ENCODE measurements at regions not wholly inside any gene's neighbourhood (a gene's known extent, or its start where the extent isn't known, plus 50 kb on each side); places are given as distances from the start of the nearest gene placed in this dataset.

GRCh38 chr5:89615839-89616518, 733.0 kb upstream of the MEF2C start:
- no peak for DNase-seq

DNA sequence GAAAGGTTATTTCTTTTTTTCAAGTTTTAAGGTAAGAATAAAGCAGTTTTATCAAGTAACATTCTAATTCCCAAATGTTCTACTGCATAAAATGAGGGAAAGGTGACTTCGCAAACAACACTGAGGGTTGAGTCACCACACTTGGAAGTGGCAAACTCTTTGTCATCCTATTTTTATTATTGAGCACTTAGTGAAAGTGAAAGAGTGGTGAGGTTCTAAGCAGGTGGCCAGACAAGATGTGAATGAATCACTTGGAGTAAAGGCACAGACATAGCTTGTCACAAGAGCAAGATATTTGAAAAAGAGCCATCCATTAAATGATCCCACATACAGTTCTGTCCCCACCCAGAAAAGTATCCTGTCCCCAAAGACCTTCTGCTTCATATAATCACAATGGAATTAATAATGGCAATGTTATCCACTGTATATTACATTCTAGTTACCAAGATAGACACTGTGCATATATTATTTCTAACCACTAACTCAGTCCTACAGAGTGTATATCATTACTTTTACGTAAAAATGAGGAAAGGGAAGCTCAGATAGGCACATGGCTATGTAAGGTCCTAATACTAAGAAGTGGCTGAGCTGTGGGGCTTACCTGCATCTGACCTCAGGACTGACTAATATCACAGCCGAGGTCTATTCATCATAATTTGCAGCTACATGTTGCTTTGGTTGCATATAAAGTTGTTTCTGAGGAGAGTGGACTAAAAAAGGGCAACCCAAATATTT, 730.4 kb upstream of the MEF2C start:
- DNase-seq: no peak

GRCh38 chr5:89606939-89607534, 724.1 kb upstream of the MEF2C start:
- DNase-seq: no peak

- DNase-seq: no peak
Observed at GRCh38 chr5:89604342-89604741, 721.4 kb upstream of the MEF2C start.

- no peak for DNase-seq
Observed at GRCh38 chr5:89601880-89602279, 718.9 kb upstream of the MEF2C start.

DNA sequence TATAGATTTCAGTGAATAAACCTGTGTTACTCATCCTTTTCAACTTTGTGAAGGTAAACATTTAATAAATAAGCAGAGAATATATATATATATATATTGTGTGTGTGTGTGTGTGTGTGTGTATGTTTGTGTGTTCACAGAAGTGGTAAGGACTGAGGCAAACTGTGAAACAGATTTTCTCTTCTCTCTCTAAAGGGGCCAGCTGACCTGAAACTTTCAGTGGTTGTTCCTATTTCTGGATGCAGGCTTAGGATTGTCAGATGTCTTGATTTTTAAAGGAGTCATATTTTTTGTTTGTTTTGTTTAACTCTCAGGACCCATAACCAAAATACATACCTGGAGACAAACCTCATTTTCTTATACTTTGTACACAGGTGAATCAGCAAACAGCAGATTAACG, 714.9 kb upstream of the MEF2C start:
- no peak for DNase-seq

DNA sequence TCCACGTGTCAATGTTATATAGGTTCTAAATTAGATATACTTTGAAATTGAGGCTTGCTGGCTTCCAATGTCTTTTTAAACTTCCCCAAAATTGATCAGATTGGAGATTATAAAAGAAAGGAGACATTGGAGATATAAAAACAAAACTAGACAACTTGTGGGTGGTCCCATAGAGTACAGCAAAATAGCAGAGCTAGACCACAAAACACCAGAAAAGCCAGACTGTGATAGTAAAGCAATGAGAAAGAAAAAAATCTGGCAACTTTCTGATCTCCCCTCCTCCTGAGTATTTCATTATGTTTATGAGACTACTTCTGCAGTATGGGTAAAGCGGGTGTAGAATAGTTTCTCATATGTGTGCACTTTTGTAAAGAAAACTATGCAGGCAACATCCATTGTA, 713.8 kb upstream of the MEF2C start:
- no peak for DNase-seq

DNA sequence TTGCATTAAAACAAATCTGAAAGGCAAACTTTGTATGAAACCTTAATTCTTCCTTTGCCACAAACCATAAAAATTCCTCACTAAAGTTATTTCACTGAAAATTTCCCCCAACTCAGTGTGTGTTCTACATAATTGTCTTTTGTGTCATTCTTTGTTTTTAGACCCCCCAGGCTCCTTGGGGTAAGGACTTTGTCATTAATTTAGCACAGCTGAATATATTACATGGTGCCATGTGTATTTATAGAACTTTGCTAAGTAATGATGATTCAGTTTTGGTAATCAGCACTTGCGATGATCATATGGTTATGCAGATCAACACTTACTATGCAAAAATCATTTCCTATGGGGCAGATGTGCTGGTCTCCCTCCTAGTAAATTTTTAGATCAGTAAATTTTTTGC, 712.1 kb upstream of the MEF2C start:
- peak; percentile 91 for DNase-seq

GRCh38 chr5:89584339-89584956, 701.5 kb upstream of the MEF2C start:
- DNase-seq: peak; percentile 78

- no peak for DNase-seq
Observed at GRCh38 chr5:89583534-89583933, 700.5 kb upstream of the MEF2C start.

DNA sequence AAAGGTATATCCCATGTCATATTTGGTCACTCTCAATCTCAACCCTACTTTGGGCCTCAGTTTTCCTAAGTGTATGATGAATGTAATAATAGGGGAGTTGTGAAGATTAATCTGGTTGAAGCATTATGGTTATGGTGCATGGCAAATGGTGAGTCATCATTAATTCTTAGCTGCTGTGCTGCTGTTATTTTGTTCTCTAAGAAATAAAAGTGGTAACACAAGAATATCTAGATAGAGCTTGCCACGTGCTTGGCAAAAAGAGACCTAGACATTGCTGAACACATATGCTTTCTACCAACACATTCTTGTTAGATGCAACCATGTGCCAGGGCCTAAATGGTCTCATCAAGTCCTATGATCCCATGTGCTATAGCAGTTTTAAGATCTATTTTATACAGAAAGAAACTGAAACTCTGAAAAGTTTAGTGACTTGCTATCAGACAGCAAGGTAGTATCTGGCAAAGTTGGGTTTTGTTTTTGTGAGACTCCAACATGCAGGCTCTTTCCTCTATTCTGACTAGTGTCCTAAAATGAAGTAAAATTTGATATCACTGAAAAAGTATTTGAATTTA, 699.9 kb upstream of the MEF2C start:
- DNase-seq: peak; percentile 11

GRCh38 chr5:89580976-89581375, 698.0 kb upstream of the MEF2C start:
- no peak for DNase-seq

DNA sequence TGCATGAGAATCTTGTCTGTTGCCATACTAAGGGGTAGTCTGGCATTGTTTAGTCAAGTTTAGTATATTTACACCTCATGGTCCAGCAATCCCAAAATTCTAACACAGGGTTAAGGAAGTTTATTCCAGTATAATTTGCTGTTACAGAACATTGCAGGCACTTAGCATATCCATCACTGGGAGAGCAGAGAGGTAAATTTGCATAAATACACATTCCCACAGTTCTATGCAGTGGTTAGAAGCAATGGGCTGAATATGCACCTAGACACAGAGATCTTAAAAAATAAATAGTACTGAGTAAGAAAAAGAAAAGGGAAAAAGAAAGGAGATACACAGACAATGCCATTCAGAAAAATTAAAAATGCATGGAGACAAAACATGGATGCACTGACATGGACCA, 692.3 kb upstream of the MEF2C start:
- no peak for DNase-seq

DNA sequence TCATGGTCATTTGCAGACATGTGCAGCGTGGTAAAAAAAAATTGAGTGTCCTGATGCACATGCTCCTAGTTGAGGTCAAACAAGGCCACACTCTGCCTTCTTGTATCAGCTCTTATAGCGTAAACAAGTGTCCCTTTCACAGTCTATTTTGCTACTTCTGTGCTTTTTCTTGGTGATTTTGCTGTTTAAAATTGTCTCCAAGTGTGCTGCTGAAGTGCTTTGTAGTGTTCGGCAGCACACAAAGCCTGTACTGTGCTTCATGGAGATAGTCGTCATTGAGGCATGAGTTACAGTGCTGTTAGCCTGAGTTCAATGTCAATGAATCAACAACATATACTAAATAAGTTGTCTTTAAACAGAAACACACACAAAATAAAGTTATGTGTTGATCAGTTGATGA, 690.4 kb upstream of the MEF2C start:
- DNase-seq: no peak

- DNase-seq: peak; percentile 71
Observed at GRCh38 chr5:89572696-89573095, 689.7 kb upstream of the MEF2C start.

- no peak for DNase-seq
Observed at GRCh38 chr5:89570557-89570956, 687.6 kb upstream of the MEF2C start.

- DNase-seq: no peak
Observed at GRCh38 chr5:89566340-89566739, 683.4 kb upstream of the MEF2C start.

- DNase-seq: no peak
Observed at GRCh38 chr5:89560696-89561095, 677.7 kb upstream of the MEF2C start.

- peak; percentile 92 for DNase-seq
Observed at GRCh38 chr5:89556215-89556913, 673.4 kb upstream of the MEF2C start.

- no peak for DNase-seq
Observed at GRCh38 chr5:89546657-89547056, 663.7 kb upstream of the MEF2C start.

DNA sequence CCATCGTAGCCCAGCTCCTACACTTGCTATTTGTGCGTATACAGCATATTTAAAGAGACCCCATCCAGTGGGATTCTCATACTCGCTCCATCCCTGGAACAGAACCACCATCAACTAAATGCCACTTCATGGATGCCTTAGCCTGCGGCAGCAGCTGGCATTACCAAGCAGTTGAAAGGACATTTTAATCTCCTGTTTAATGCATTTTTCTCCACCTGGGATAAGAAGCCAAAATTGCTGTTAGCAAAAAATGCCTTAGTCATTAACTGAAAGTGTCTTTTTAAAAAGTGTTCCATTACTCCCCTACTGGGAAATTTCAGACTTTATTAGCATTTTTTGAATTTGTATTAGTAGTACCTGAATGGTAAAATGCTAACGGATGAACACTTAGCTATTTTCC, 662.6 kb upstream of the MEF2C start:
- no peak for DNase-seq

GRCh38 chr5:89545076-89545475, 662.1 kb upstream of the MEF2C start:
- no peak for DNase-seq

GRCh38 chr5:89542736-89543135, 659.8 kb upstream of the MEF2C start:
- no peak for DNase-seq
